Activated CD8-positive, alpha-beta memory T cell treated with anti-CD3 and anti-CD28 coated beads, Interleukin-2, amount 50 U/mL, for 48 hours (primary cell): ENCODE measurements at regions not wholly inside any gene's neighbourhood (a gene's known extent, or its start where the extent isn't known, plus 50 kb on each side); places are given as distances from the start of the nearest gene placed in this dataset.
A peak's percentile ranks its signal among the peaks of the same experiment; 100 is the strongest.

Source experiments
- DNase-seq: peaks from one replicate; pipeline ENCODE4 v3.0.0-alpha.2; 2020

GRCh38 chr2:176471949-176472348 is 202.7 kb downstream of the MTX2 start:
- no peak for DNase-seq

- DNase-seq = no peak
Observed at GRCh38 chr2:176473177-176473576, 203.9 kb downstream of the MTX2 start.

GRCh38 chr2:176473851-176474250 is 204.6 kb downstream of the MTX2 start:
- no peak for DNase-seq

DNA sequence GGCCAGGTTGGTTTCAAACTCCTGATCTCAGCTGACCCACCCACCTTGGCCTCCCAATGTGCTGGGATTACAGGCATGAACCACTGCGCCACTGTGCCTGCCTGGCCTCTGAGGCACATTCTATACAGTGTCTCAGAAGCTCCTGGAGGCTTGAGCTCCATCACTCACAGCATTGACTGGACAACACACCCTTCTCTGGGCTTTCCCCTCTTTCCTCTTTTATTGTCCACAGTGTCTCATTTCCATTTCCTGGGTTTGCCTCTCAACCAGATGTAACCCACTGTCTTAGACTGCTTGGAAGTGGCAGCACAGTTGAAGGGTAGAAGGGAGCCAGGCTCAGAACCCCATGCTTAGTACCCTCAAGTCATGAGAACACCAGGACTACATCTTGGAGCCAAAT is 208.1 kb downstream of the MTX2 start:
- DNase-seq = no peak

- no peak for DNase-seq
Observed at GRCh38 chr2:176479961-176480360, 210.7 kb downstream of the MTX2 start.

DNA sequence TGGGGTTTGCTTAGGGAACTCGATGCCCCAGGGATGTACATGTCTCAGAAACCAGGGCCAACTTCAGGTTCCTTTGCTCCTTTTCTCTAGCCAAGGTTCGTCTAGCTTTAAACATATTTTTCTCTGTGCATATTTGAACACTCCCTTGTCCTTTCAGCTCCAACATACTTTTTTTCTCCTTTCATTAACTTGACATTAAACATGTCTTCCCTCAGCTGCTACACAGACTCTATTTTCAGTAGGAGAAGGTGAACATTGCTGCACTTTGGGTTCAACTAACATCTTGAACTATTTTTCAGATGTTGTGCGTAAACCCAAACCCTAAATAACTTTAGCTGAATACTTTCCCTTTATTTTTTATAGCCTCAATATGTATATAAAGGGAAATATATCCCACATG is 212.9 kb downstream of the MTX2 start:
- DNase-seq = no peak

DNA sequence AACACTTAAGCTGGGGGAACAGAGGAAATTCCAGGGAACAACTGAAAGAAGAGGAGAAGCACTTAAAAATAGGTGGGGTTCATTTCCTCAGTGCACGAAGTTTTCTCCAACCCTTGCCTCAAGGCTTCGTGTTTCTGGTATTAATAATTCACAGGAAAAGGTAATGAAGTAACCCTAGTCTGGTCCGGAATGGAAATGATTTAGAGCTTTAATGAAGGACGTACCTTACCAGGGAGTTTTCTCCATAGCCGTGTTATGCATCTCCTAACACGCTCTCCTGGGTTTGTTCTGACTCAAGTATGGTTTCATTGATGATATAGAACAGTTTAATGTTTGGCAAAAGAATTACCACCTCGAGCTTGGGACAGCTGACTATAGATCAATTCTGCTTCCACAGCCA is 214.2 kb downstream of the MTX2 start:
- no peak for DNase-seq

GRCh38 chr2:176483901-176484568 is 214.8 kb downstream of the MTX2 start:
- no peak for DNase-seq

GRCh38 chr2:176484838-176485237 is 215.6 kb downstream of the MTX2 start:
- no peak for DNase-seq

DNA sequence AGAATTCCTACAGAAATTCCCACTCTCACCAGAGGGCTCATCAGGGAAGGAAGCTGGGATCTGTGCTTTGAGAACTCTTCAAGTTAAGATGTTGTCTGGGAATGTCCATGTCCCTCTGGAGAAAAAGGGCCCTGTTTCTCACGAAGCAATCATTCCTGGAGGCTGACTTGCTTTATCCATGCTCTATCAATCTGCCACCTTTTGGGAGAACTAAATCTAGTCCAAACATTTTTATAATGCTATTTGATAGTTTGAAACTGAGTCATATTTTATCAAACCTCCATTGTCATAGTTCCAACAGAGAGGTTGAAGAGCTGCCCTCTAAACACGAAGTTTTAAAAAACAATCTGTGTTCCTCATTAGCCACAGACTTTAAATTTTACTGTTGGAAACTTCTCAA is 219.2 kb downstream of the MTX2 start:
- DNase-seq = no peak

DNA sequence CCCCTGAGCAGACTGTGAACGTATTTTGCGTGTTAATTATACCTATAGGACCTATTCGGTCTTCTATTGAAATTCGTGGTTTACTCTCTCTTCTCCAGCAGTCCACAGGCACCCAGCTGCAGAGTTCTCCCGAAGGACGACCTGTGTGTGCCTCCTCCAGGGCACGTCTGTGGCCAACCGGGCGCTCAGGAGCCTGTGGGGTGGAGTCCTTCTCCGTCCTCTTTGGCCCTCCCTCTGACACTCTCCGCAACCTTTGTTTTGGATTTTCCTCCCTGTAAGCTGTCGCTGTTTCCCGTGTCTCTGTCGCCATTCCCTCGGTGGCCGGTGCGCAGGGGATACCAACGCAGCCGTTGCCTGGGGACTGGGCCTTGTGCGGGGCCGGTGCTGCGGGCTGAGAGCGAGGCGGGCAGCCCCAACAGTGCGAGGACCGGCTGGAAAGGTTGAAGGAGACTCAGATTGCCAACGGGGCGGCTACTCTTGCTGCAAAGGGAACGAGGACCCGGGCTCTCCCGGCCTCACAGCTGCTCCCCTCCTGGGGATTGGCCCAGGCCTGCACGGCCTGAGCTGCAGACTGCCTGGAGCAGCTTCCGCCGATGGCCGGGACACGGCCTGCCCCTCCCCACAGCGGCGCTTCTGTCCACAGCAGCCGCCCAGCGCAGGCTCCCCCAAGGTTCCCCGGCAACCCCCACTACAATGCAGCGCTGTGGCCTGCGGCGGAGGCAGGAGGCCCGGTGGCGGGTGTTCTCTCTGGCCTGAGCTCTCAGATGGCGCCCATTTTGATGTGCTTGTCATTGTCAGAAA is 221.0 kb downstream of the MTX2 start:
- DNase-seq = no peak

- peak; percentile 63 for DNase-seq
Observed at GRCh38 chr2:176491172-176491904, 222.1 kb downstream of the MTX2 start.

- no peak for DNase-seq
Observed at GRCh38 chr2:176492583-176492982, 223.3 kb downstream of the MTX2 start.

GRCh38 chr2:176493226-176493825 is 224.1 kb downstream of the MTX2 start:
- DNase-seq = no peak

- DNase-seq = no peak
Observed at GRCh38 chr2:176493909-176494308, 224.7 kb downstream of the MTX2 start.

DNA sequence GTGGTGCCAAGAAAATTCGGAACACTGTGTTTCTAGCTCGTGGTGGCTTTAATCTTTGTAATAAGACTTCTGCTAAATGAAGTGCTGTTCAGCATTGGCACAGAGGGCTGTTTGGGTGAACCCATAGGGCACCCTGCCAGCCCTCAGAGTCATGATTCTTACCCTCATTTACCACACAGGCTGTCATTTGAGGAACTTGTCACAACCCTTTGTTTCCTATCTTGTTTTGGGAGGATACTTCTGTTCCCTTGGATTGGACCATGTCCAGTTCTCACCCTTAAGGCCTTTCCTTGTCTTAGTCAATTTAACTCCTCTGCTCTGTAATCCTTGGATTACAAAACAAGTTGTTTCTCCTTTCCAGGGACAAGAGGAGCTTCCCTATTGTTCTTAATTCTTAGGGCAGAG is 225.7 kb downstream of the MTX2 start:
- DNase-seq = no peak

DNA sequence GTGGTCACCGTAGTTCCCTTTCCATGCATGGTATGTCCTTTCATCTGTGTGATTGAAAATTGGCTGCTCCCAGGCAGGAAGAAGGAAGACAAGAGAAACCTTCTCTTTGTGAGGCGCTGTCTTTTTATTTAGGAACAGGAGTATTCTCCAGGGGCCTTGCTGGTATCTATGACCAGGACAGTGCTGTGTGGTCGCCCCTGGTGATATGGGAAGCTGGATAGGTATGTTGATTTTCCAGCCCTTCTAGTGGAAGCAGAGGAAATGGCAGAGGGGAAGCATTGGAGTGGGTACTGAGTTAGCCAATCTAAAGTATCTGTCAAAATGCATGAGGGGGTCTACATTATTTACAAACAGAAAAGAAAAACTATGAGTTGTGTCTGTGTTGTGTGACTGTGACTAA is 226.6 kb downstream of the MTX2 start:
- DNase-seq = no peak

GRCh38 chr2:176496761-176497160 is 227.5 kb downstream of the MTX2 start:
- no peak for DNase-seq

GRCh38 chr2:176500901-176501300 is 231.7 kb downstream of the MTX2 start:
- no peak for DNase-seq

DNA sequence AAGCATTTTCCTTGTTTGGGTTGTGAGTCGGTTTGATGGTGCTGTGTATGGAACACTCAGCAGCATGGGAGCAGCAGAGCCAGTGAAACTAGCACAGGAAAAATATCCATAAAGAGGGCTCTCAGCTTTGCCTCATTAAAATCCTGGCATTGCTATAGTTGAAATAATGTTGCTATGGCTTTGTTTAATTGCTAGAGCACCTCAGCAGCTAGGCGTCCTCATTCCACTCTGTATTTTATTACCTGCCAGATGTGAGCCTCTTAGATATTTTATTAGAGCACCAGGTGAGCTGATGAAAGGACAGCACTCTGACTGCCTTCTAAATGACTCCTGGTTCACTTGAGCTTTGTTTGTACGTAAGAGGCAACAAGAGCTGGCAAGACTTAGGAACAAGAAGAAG is 232.4 kb downstream of the MTX2 start:
- no peak for DNase-seq

DNA sequence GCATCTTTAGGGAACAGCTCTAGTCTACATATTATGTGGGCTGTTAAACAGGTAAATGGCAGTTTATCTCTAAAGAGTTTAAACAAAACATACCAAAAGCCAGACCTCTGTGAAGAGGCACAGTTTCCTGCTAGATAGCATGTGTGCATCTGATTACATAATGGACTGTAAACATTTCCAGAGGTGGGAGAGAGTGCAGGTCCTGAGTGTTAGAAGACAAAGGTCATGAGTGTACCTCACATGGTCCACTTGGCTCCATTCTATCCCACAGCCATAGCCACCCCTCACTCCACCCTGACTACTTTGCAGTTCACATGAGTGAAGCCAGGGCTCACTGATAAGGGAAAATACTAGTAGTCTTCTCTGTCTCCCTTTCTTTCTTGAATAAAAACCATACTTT is 233.4 kb downstream of the MTX2 start:
- no peak for DNase-seq

DNA sequence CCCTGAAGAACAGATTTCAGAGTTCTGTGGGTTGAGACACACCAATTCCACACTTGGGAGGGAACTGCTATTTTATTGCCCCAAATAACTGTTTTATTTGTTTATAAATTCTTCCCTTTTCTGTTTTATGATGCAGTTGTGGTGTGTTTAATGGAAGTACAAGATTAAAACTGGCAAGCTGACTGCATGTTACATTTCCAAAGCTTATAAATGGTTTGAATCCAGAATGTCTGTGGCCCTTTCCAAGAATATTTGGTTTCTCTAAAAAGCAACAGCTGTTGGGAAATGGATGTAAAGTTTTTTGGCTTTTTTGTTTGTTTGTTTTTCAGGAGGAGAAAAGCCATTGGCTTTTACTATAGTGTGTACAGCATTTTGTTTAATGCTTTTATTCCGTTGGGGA is 234.5 kb downstream of the MTX2 start:
- no peak for DNase-seq

- DNase-seq = no peak
Observed at GRCh38 chr2:176504440-176504839, 235.2 kb downstream of the MTX2 start.

DNA sequence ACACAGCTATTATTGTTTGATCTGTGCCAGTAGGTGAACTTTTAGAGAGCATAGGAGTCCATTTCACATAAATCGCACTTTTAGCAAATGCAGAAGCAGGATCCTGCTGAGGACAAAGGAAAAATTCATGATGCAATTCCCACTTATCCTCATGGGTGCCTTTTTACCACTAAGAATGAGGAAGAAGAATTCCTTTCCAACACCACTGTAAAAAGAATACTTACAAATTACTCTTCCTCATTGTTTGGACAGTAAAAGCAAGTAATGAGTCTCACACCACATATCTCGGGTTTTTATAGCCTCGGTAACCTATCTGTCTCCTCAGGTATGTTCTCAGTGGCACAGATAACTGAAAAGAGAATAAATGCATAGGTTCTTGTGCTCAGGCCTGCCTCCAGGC is 238.5 kb downstream of the MTX2 start:
- no peak for DNase-seq
